ENCODE measurements at regions not wholly inside any gene's neighbourhood (a gene's known extent, or its start where the extent isn't known, plus 50 kb on each side); places are given as distances from the start of the nearest gene placed in this dataset.

GRCh38 chr5:96282020-96282419, 151.0 kb downstream of the PCSK1 start:
- H3K4me1 ChIP-seq (ENCODE audit: insufficient read depth, low read length, poor library complexity, severe bottlenecking), result no peaks in the 10 kb centered on the region
- H3K4me3 ChIP-seq (ENCODE audit: low read depth, low read length, poor library complexity, severe bottlenecking), result no peak overlapping the region
- POLR2A ChIA-PET (ENCODE audit: low non-redundant PET), result no interaction called here
- no TSS peak for BruUV-seq (replicated peaks)
- DNase-seq (ENCODE audit: low spot score), result no peak
- no peak overlapping the region for H3K27ac ChIP-seq (ENCODE audit: low read depth, low read length, poor library complexity, severe bottlenecking)
- no peaks in the 10 kb centered on the region for H3K27me3 ChIP-seq (replicated peaks; ENCODE audit: insufficient read depth, low read depth, low read length, poor library complexity)
- CTCF ChIA-PET, result no interaction called here
- H3K9me3 ChIP-seq (ENCODE audit: low read depth, low read length, poor library complexity, severe bottlenecking), result no peaks in the 10 kb centered on the region
- no peak for TF ChIP-seq EZH2 (IDR thresholded peaks at IDR 0.05; ENCODE audit: borderline replicate concordance, low read depth, low read length, poor library complexity, severe bottlenecking)
- no peak for TF ChIP-seq CTCF (conservative IDR thresholded peaks at IDR 0.05; ENCODE audit: low read depth, low read length)
- intact Hi-C loops (cut with micrococcal nuclease; ENCODE audit: unreplicated experiment), result no loop called here
- H3K36me3 ChIP-seq (ENCODE audit: insufficient read depth, low read length, poor library complexity, severe bottlenecking), result no peaks in the 10 kb centered on the region

GRCh38 chr5:96280946-96281393, 152.1 kb downstream of the PCSK1 start:
- Histone ChIP-seq H3K36me3 (ENCODE audit: insufficient read depth, low read length, poor library complexity, severe bottlenecking) (no peaks in the 10 kb centered on the region), H3K9me3 (ENCODE audit: low read depth, low read length, poor library complexity, severe bottlenecking) (no peaks in the 10 kb centered on the region), H3K27me3 (replicated peaks; ENCODE audit: insufficient read depth, low read depth, low read length, poor library complexity) (no peaks in the 10 kb centered on the region), H3K27ac (ENCODE audit: low read depth, low read length, poor library complexity, severe bottlenecking) (no peak overlapping the region), H3K4me3 (ENCODE audit: low read depth, low read length, poor library complexity, severe bottlenecking) (no peak overlapping the region), H3K4me1 (ENCODE audit: insufficient read depth, low read length, poor library complexity, severe bottlenecking) (no peaks in the 10 kb centered on the region)
- ChIA-PET CTCF (no interaction called here), POLR2A (ENCODE audit: low non-redundant PET) (no interaction called here)
- intact Hi-C loops (cut with micrococcal nuclease; ENCODE audit: unreplicated experiment), result no loop called here
- BruUV-seq (replicated peaks), result no TSS peak
- peak; percentile 7 for DNase-seq (ENCODE audit: low spot score)
- TF ChIP-seq EZH2 (IDR thresholded peaks at IDR 0.05; ENCODE audit: borderline replicate concordance, low read depth, low read length, poor library complexity, severe bottlenecking) (no peak), CTCF (conservative IDR thresholded peaks at IDR 0.05; ENCODE audit: low read depth, low read length) (no peak)

- H3K27me3 ChIP-seq (replicated peaks; ENCODE audit: insufficient read depth, low read depth, low read length, poor library complexity), result no peaks in the 10 kb centered on the region
- DNase-seq (ENCODE audit: low spot score), result no peak
- intact Hi-C loops (cut with micrococcal nuclease; ENCODE audit: unreplicated experiment), result no loop called here
- H3K27ac ChIP-seq (ENCODE audit: low read depth, low read length, poor library complexity, severe bottlenecking), result no peak overlapping the region
- H3K4me3 ChIP-seq (ENCODE audit: low read depth, low read length, poor library complexity, severe bottlenecking), result no peak overlapping the region
- H3K36me3 ChIP-seq (ENCODE audit: insufficient read depth, low read length, poor library complexity, severe bottlenecking), result no peaks in the 10 kb centered on the region
- H3K9me3 ChIP-seq (ENCODE audit: low read depth, low read length, poor library complexity, severe bottlenecking), result no peaks in the 10 kb centered on the region
- CTCF ChIA-PET, result no interaction called here
- TF ChIP-seq CTCF (conservative IDR thresholded peaks at IDR 0.05; ENCODE audit: low read depth, low read length) (no peak), EZH2 (IDR thresholded peaks at IDR 0.05; ENCODE audit: borderline replicate concordance, low read depth, low read length, poor library complexity, severe bottlenecking) (no peak)
- POLR2A ChIA-PET (ENCODE audit: low non-redundant PET), result no interaction called here
- H3K4me1 ChIP-seq (ENCODE audit: insufficient read depth, low read length, poor library complexity, severe bottlenecking), result no peaks in the 10 kb centered on the region
- BruUV-seq (replicated peaks), result no TSS peak
Observed at GRCh38 chr5:96279801-96280542, 153.1 kb downstream of the PCSK1 start.
